ENCODE measurements at regions not wholly inside any gene's neighbourhood (a gene's known extent, or its start where the extent isn't known, plus 50 kb on each side); places are given as distances from the start of the nearest gene placed in this dataset.

- TF ChIP-seq POU2F2 (IDR thresholded peaks at IDR 0.05; ENCODE audit: low read depth, low read length) (no peak), POLR2A (IDR thresholded peaks at IDR 0.05; ENCODE audit: low read depth, low read length) (no peak), PAX5 (IDR thresholded peaks at IDR 0.05; ENCODE audit: insufficient read depth, low read length, severe bottlenecking) (no peak), SPI1 (IDR thresholded peaks at IDR 0.05; ENCODE audit: low read depth, low read length) (no peak), POLR2AphosphoS5 (IDR thresholded peaks at IDR 0.05; ENCODE audit: low read depth, low read length) (no peak), TAF1 (IDR thresholded peaks at IDR 0.05; ENCODE audit: low read depth, low read length) (no peak)
Measured at GRCh38 chr18:42192251-42193248, 237.5 kb downstream of the PIK3C3 start.
